ENCODE measurements at regions not wholly inside any gene's neighbourhood (a gene's known extent, or its start where the extent isn't known, plus 50 kb on each side); places are given as distances from the start of the nearest gene placed in this dataset.
A peak's percentile ranks its signal among the peaks of the same experiment; 100 is the strongest.

DNA sequence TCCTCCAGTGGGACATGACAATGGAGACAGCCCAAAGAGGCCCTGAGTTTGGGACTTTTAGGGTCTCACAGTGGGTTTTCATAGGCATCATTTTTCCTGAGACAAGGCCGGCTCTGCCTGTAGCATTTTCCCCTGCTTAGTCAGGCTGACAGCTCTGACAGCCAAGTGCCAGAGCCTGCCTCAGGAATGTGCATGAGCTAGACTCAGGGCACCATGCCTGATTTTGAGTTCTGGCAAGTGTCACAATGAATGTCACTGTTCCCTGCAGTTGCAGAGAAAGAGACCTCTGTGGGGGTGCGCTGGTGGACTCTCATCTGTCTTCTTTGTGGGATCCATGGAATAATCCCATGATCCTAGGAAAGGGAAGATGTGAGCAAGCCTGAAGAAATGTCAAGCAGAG, 343.3 kb upstream of the TSPY4 start:
- Histone ChIP-seq H3K36me3 (no peaks in the 10 kb centered on the region), H3K4me1 (ENCODE audit: control insufficient read depth in 1 of 2, low read depth in 2 of 2) (peaks cover 0 to 16% of the 10 kb centered on the region in 2 donors), H3K27me3 (replicated peaks; ENCODE audit: insufficient read depth) (no peaks in the 10 kb centered on the region), H3K27ac (peak overlapping the region; percentile 43 to 55), H3K4me3 (no peak overlapping the region), H3K9me3 (no peaks in the 10 kb centered on the region)
- DNase-seq (ENCODE audit: low spot score): peak; percentile 23
- TF ChIP-seq, protein P1, sequence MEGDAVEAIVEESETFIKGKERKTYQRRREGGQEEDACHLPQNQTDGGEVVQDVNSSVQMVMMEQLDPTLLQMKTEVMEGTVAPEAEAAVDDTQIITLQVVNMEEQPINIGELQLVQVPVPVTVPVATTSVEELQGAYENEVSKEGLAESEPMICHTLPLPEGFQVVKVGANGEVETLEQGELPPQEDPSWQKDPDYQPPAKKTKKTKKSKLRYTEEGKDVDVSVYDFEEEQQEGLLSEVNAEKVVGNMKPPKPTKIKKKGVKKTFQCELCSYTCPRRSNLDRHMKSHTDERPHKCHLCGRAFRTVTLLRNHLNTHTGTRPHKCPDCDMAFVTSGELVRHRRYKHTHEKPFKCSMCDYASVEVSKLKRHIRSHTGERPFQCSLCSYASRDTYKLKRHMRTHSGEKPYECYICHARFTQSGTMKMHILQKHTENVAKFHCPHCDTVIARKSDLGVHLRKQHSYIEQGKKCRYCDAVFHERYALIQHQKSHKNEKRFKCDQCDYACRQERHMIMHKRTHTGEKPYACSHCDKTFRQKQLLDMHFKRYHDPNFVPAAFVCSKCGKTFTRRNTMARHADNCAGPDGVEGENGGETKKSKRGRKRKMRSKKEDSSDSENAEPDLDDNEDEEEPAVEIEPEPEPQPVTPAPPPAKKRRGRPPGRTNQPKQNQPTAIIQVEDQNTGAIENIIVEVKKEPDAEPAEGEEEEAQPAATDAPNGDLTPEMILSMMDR (IDR thresholded peaks at IDR 0.05): no peak
- ATAC-seq (ENCODE audit: insufficient number of reproducible peaks, low FRiP score, low read depth): peak; percentile 86

DNA sequence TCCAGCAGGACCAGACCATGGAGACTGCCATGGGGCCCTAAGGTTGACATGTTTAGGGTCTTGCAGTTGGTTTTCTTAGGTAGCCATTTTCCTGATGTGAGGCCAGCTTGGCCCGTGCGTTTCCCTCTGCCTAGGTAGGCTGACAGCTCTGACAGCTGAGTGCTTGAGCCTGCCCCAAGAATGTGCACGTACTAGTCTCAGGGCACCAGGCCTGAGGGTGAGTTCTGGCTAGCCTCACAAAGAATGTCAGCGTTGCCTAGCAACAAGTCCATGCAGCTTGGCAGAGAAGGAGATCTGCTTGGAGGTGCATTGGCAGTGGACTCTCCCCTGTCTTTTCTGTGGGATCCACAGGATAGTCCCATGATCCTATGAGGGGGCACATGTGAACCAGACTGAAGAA, 336.0 kb upstream of the TSPY4 start:
- Histone ChIP-seq H3K4me1 (ENCODE audit: control insufficient read depth in 1 of 2, low read depth in 2 of 2) (peaks cover 0 to 8% of the 10 kb centered on the region in 2 donors), H3K27me3 (replicated peaks; ENCODE audit: insufficient read depth) (no peaks in the 10 kb centered on the region), H3K4me3 (no peak overlapping the region), H3K9me3 (no peaks in the 10 kb centered on the region), H3K36me3 (no peaks in the 10 kb centered on the region), H3K27ac (no peak overlapping the region)
- DNase-seq (ENCODE audit: low spot score) (no peak), ATAC-seq (ENCODE audit: insufficient number of reproducible peaks, low FRiP score, low read depth) (no peak)
- TF ChIP-seq, protein P1 (IDR thresholded peaks at IDR 0.05): no peak

DNA sequence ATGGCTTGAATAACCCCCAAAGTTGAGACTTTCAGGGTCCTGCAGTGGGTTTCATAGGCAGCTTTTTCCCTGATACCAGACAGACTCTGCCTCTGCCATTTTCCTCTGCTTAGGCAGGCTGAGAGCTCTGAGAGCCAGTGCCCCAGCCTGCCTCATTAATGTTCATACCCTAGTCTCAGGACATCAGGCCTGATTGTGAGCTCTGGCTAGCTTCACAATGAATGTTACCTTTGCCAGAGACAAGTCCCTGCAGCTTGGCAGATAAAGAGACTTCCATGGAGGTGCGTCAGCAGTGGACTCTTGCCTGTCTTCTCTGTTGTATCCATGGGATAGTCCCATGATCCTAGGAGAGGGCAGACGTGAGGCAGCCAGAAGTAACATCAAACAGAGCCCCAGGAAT, 333.5 kb upstream of the TSPY4 start:
- Histone ChIP-seq H3K36me3 (no peaks in the 10 kb centered on the region), H3K27me3 (replicated peaks; ENCODE audit: insufficient read depth) (no peaks in the 10 kb centered on the region), H3K9me3 (no peaks in the 10 kb centered on the region), H3K4me3 (no peak overlapping the region), H3K4me1 (ENCODE audit: control insufficient read depth in 1 of 2, low read depth in 2 of 2) (peaks cover 0 to 8% of the 10 kb centered on the region in 2 donors), H3K27ac (no peak overlapping the region)
- ATAC-seq (ENCODE audit: insufficient number of reproducible peaks, low FRiP score, low read depth): no peak
- no peak for DNase-seq (ENCODE audit: low spot score)
- TF ChIP-seq, protein P1 (IDR thresholded peaks at IDR 0.05): no peak

DNA sequence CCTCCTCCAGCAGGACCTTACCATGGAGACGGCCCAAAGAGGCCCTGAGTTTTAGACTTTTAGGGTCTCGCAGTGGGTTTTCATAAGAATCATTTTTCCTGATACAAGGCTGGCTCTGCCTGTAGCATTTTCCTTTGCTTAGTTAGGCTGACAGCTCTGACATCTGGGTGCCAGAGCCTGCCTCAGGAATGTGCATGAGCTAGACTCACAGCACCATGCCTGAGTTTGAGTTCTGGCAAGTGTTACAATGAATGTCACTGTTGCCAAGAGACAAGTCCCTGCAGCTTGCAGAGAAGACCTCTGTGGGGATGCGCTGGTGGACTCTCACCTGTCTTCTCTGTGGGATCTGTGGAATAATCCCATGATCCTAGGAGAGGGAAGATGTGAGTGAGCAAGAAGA, 328.6 kb upstream of the TSPY4 start:
- H3K4me3 ChIP-seq: no peak overlapping the region
- DNase-seq (ENCODE audit: low spot score): no peak
- no peaks in the 10 kb centered on the region for H3K36me3 ChIP-seq
- no peak for ATAC-seq (ENCODE audit: insufficient number of reproducible peaks, low FRiP score, low read depth)
- no peaks in the 10 kb centered on the region for H3K9me3 ChIP-seq
- TF ChIP-seq, protein P1 (IDR thresholded peaks at IDR 0.05): no peak
- H3K27ac ChIP-seq: no peak overlapping the region
- no peaks in the 10 kb centered on the region for H3K27me3 ChIP-seq (replicated peaks; ENCODE audit: insufficient read depth)
- no peaks in the 10 kb centered on the region for H3K4me1 ChIP-seq (ENCODE audit: control insufficient read depth in 1 of 2, low read depth in 2 of 2)

DNA sequence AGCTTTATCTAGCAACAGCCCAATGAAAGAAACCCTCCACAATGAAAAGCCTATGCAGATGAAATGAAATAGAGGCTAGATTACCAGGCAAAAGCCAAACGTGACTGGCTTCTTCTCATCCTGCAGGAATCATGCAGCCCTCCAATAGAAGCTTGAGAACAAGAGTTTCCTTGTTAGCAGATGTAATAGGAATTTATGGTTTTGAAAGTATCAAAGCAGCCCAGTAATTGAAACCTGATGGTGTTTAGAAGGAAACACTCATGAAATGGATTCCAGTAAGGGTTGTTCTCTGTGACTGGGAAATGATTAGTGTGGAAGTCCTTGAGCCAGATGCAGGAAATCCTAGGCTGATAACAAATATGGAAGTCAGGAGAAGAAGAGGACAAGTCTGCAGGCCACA, 320.3 kb upstream of the TSPY4 start:
- no peak overlapping the region for H3K27ac ChIP-seq
- no peaks in the 10 kb centered on the region for H3K9me3 ChIP-seq
- no peaks in the 10 kb centered on the region for H3K4me1 ChIP-seq (ENCODE audit: control insufficient read depth in 1 of 2, low read depth in 2 of 2)
- no peaks in the 10 kb centered on the region for H3K27me3 ChIP-seq (replicated peaks; ENCODE audit: insufficient read depth)
- DNase-seq (ENCODE audit: low spot score): no peak
- no peaks in the 10 kb centered on the region for H3K36me3 ChIP-seq
- TF ChIP-seq, protein P1 (IDR thresholded peaks at IDR 0.05): no peak
- ATAC-seq (ENCODE audit: insufficient number of reproducible peaks, low FRiP score, low read depth): no peak
- H3K4me3 ChIP-seq: no peak overlapping the region

Measured in thoracic aorta (tissue), 2 donors.